H1 (cell line): ENCODE measurements at regions not wholly inside any gene's neighbourhood (a gene's known extent, or its start where the extent isn't known, plus 50 kb on each side); places are given as distances from the start of the nearest gene placed in this dataset.

Source experiments
- POU5F1 ChIP-seq: IDR thresholded peaks from 2 replicates; pipeline ENCODE4 v1.6.1; 2011; ENCODE audit warnings: low read depth, mild to moderate bottlenecking, low read length, moderate library complexity
- SIX5 ChIP-seq: IDR thresholded peaks from 2 replicates; pipeline ENCODE4 v1.6.1; 2011; ENCODE audit warnings: mild to moderate bottlenecking, low read depth, low read length

- TF ChIP-seq SIX5 (no peak), POU5F1 (no peak)
Observed at GRCh38 chr7:24384362-24385030, 100.5 kb downstream of the NPY start (continued).
